CD4-positive, alpha-beta T cell treated with Interleukin-15 for 4 hours (primary cell): ENCODE measurements at regions not wholly inside any gene's neighbourhood (a gene's known extent, or its start where the extent isn't known, plus 50 kb on each side); places are given as distances from the start of the nearest gene placed in this dataset.
"Not testable (repeated sequence)": the region's sequence is repeated elsewhere in the genome, so short reads cannot be mapped to it uniquely, and the experiment has no call there.

Source experiments
- DNase-seq: peaks from one replicate; pipeline ENCODE4 v3.0.0-alpha.2; 2020; ENCODE audit warnings: low spot score

DNA sequence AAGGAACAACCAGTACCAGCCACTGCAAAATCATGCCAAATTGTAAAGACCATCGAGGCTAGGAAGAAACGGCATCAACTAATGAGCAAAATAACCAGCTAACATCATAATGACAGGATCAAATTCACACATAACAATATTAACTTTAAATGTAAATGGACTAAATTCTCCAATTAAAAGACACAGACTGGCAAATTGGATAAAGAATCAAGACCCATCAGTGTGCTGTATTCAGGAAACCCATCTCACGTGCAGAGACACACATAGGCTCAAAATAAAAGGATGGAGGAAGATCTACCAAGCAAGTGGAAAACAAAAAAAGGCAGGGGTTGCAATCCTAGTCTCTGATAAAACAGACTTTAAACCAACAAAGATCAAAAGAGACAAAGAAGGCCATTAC is 97.6 kb downstream of the GPX5 start:
- DNase-seq: not testable (repeated sequence)

DNA sequence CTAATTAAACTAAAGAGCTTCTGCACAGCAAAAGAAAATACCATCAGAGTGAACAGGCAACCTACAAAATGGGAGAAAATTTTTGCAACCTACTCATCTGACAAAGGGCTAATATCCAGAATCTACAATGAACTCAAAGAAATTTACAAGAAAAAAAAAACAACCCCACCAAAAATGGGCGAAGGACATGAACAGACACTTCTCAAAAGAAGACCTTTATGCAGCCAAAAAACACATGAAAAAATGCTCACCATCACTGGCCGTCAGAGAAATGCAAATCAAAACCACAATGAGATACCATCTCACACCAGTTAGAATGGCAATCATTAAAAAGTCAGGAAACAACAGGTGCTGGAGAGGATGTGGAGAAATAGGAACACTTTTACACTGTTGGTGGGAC is 100.7 kb downstream of the GPX5 start:
- DNase-seq: not testable (repeated sequence)

DNA sequence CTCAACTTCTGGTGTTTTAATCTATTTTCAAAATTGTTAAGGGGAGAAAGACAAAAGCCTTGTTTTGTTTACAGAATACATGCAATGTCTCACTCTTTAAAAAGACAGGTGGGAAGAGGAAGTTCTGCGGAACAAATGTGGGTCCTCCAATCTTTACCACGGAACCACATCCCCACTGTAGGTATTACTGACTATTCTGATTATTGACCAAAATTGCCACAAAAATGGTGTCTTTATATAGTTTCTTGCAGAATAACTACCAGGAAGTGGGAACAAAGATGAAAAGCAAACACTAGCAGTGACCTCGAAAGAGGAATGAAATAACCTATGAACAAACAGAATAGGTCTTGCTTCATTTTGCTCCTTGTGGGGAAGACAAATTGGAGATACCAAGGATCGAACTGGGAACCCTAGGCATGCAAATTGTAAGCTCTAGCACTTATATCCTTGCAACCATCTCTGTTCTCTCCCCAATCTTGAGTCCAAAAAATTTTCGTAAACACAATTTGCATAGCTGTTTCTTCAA is 106.7 kb downstream of the GPX5 start:
- DNase-seq: no peak

- no peak for DNase-seq
Observed at GRCh38 chr6:28633445-28634215, 107.9 kb downstream of the GPX5 start.

DNA sequence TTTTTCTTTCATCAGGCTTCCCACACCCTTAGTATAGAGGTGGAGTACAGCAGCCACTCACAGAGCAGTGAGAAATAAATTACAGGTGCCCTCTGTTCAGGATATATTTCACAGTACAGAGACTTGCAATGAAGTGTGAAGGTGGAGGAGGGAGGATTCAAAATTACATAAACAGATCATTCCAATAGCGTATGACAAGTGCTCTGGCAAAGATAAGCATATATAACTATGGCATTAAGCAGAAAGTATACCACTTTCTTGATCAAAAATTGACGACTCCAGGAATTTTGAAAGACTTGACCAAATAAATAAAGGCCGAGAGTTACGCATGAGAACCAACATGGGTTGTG is 108.7 kb downstream of the GPX5 start:
- no peak for DNase-seq

- no peak for DNase-seq
Observed at GRCh38 chr6:28634761-28635546, 109.3 kb downstream of the GPX5 start.

GRCh38 chr6:28635547-28636158 is 110.0 kb downstream of the GPX5 start:
- no peak for DNase-seq

GRCh38 chr6:28638787-28639430 is 113.2 kb downstream of the GPX5 start:
- DNase-seq: no peak

DNA sequence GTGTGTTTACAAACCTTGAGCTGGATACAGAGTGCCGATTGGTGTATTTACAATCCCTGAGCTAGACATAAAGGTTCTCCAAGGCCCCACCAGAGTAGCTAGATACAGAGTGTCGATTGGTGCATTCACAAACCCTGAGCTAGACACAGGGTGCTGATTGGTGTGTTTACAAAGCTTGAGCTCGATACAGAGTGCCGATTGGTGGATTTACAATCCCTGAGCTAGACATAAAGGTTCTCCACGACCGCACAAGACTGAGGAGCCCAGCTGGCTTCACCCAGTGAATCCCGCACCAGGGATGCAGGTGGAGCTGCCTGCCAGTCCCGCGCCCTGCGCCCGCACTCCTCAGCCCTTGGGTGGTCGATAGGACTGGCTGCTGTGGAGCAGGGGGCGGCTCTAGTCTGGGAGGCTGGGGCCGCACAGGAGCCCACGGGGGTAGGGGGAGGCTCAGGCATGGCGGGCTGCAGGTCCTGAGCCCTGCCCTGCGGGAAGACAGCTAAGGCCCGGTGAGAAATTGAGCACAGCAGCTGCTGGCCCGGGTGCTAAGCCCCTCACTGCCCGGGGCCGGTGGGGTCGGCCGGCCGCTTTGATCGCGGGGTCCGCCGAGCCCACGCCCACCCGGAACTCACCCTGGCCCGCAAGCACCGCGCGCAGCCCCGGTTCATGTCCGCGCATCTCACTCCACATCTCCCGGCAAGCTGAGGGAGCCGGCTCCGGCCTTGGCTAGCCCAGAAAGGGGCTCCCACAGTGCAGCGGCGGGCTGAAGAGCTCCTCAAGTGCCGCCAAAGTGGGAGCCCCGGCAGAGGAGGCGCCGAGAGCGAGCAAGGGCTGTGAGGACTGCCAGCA is 114.0 kb downstream of the GPX5 start:
- not testable (repeated sequence) for DNase-seq

GRCh38 chr6:28643017-28643740 is 117.5 kb downstream of the GPX5 start:
- no peak for DNase-seq

- DNase-seq: no peak
Observed at GRCh38 chr6:28646650-28647049, 121.0 kb downstream of the GPX5 start.

DNA sequence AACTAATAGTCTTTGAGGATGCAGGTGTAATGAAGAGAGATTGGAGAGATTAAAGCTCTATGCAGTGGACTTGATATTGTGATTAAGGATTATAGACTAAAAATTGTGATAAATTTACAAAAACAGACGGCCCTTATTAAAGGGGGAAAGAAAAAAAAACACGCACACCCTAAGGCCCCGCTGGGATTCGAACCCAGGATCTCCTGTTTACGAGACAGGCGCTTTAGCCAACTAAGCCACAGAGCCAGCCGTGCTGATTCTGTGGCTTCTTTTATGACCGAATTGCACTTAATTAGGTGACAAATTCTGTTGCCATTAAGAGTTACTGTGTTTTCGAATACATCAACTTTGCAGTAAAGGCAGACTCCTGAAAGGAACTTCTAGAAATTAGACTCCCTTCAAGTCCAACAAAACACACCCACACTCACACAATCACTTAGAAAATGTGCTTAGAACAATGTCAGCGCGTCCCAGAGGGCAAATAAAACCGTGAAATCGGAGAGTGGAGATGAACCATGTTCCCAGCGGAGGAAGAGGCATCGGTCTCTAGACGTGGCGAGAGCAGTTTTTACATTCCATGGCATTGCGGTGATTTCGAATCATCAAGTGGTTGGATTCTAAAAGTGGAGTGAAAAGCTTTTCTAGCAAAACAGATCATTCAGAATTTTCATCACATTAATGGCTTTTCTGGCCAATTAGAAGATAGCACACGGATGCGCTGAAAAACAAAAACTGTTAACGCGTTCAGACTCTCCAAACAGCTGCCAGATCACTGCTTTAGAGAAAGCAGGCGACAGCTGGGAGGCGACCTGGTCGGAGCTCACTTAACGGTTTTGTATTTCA is 122.6 kb downstream of the GPX5 start:
- DNase-seq: no peak

DNA sequence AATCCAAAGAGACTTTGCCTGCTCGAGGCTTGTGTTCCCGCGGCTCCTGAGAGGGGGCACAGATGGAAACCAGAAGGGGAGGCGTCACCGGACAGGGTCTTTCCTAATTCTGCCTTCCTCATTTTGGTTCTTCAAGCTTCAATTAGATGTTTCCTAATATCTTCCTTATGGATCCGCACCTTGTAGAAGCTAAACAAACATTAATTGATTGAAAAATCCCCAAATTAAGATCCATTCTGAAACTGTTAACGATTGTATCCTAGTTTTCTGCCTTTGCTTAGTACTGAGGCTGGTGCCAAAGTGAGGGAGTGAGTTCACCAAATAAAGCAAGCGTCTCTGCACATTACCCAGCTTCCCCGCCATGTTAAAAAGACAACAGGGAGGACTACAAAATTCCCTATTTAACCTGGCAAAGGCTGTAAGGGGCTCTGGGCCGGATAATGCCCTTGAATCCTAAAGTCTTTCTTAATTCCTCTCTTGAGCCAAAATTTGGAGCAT is 123.2 kb downstream of the GPX5 start:
- DNase-seq: no peak

GRCh38 chr6:28651161-28651560 is 125.5 kb downstream of the GPX5 start:
- DNase-seq: no peak

- no peak for DNase-seq
Observed at GRCh38 chr6:28653876-28654275, 128.2 kb downstream of the GPX5 start.

- no peak for DNase-seq
Observed at GRCh38 chr6:28655164-28655563, 129.5 kb downstream of the GPX5 start.

- DNase-seq: no peak
Observed at GRCh38 chr6:28656715-28657114, 131.0 kb downstream of the GPX5 start.

DNA sequence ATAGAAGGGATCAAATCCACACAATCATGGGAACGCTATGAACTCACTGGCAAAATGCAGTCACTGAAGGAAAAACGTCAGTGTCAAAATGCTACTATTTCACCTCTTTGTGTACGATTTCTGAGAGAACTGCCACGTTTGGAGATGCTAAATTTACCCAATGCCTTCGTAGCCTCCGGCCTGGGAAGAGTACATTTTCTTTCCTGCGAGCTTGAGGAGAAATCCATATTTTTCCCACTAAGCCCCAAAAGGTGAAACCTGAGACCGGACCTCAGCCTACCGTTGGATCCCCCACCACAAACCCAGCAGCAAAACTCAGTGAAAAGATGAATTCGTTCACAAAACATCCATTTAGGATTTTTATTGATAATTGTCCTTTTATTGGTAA is 131.7 kb downstream of the GPX5 start:
- no peak for DNase-seq

DNA sequence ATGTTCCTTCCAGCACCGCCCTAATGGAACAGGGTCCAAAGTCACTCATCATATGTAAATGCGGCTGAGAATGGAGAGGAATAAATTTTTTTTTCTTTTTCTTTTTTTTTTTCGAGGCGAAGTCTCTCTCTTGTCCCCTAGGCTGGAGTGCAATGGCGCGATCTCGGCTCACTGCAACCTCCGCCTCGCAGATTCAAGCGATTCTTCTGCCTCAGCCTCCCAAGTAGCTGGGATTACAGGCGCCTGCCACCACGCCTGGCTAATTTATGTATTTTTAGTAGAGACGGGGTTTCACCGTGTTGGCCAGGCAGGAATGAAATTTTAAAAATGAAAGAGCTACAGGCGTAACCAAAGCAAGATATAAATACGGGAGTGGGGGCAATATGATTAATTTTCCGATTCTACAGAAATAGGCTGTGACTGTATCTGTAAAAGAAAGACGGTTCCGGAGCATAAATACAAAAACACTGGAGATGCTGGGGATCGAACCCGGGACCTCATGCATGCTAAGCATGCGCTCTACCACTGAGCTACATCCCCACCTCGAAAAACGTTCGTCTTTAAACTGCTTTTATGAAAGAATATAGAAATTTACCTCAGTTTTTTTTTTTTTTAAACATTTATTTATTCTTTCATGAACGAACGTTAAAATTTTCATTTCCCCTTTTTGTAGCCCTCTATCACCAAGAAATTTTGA is 132.2 kb downstream of the GPX5 start:
- DNase-seq: peak; percentile 3
